ENCODE measurements at regions not wholly inside any gene's neighbourhood (a gene's known extent, or its start where the extent isn't known, plus 50 kb on each side); places are given as distances from the start of the nearest gene placed in this dataset.

DNA sequence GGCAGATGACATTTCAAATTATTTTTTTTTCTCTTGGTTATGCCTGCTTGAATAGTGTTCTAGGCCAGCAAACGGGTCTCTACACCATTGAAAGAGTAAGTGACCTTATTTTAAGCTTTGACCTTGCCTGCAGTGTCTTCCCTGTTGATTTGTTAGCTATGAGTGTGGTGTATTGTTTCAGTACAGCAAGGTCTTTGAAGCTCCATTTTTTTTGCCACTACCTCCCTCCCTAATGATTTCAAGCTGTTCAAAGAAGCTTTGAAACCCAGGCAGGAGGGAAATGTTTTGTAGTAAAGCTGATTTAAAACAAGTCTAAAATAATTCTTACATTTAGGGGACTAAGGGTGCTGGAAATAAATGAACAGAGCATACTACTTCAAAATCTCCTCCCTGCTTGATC, 1249.8 kb downstream of the ROBO1 start:
- TF ChIP-seq, protein P1, sequence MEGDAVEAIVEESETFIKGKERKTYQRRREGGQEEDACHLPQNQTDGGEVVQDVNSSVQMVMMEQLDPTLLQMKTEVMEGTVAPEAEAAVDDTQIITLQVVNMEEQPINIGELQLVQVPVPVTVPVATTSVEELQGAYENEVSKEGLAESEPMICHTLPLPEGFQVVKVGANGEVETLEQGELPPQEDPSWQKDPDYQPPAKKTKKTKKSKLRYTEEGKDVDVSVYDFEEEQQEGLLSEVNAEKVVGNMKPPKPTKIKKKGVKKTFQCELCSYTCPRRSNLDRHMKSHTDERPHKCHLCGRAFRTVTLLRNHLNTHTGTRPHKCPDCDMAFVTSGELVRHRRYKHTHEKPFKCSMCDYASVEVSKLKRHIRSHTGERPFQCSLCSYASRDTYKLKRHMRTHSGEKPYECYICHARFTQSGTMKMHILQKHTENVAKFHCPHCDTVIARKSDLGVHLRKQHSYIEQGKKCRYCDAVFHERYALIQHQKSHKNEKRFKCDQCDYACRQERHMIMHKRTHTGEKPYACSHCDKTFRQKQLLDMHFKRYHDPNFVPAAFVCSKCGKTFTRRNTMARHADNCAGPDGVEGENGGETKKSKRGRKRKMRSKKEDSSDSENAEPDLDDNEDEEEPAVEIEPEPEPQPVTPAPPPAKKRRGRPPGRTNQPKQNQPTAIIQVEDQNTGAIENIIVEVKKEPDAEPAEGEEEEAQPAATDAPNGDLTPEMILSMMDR (IDR thresholded peaks at IDR 0.05): no peak
- TF ChIP-seq EP300 (IDR thresholded peaks at IDR 0.05; ENCODE audit: low read depth): no peak
- TF ChIP-seq POLR2A (IDR thresholded peaks at IDR 0.05): no peak
- TF ChIP-seq POLR2AphosphoS5 (IDR thresholded peaks at IDR 0.05): no peak

Measured in transverse colon (tissue), 4 donors.